SK-N-SH (cell line): ENCODE measurements at regions not wholly inside any gene's neighbourhood (a gene's known extent, or its start where the extent isn't known, plus 50 kb on each side); places are given as distances from the start of the nearest gene placed in this dataset.

Experiments
- CTCF ChIA-PET: fragments of 300-600, 350-600 bp; formaldehyde crosslinking; extraction: SDS; loops from one replicate; lab custom pipeline; 2021; lab: Yijun Ruan, JAX
- POLR2A ChIA-PET: fragments of 350-600 bp; sonication (Branson Sonifier 250); formaldehyde crosslinking; extraction: SDS; loops from one replicate; lab custom pipeline; 2020; ENCODE audit warnings: antibody characterized with exemption, inconsistent platforms; lab: Yijun Ruan, JAX
- DNase-seq: peaks from one replicate; pipeline ENCODE4 v3.0.0; 2012
- H2AFZ ChIP-seq: fragments of 200-600 bp; sonication (generic); 2 replicates; pipeline ENCODE4 v1.8.1; 2016; ENCODE audit warnings: antibody characterized with exemption, mild to moderate bottlenecking, low read depth
- H3F3A ChIP-seq: fragments of 200-600 bp; sonication (generic); replicated peaks from 2 replicates; pipeline ENCODE3; 2016; ENCODE audit warnings: antibody characterized with exemption, mild to moderate bottlenecking; ENCODE audit not compliant: insufficient read depth
- H3K27ac ChIP-seq, 2 experiments: fragments of 200-500 bp in 1 of 2; fragments of 200-600 bp in 1 of 2; sonication (Bioruptor generic) in 1 of 2; sonication (generic), shearing (Covaris generic) in 1 of 2; 2 replicates each; pipeline versions ENCODE4 v1.5.1 to v1.6.1; 2014 to 2016; ENCODE audit warnings: low read depth in 2 of 2, inconsistent platforms in 1 of 2, low read length in 1 of 2, mild to moderate bottlenecking in 1 of 2, mixed read lengths in 1 of 2
- H3K27me3 ChIP-seq: fragments of 200-600 bp; sonication (generic), shearing (Covaris generic); 2 replicates; pipeline ENCODE4 v1.6.1; 2016; ENCODE audit warnings: mixed run types; ENCODE audit not compliant: insufficient read depth
- H3K36me3 ChIP-seq, 2 experiments: fragments of 200-500 bp in 1 of 2; fragments of 200-600 bp in 1 of 2; sonication (Bioruptor generic) in 1 of 2; sonication (generic) in 1 of 2; replicated peaks in 1 of 2; 2 replicates each; pipeline versions ENCODE3 to v1.5.1; 2014 to 2016; ENCODE audit warnings: low read length in 1 of 2, mild to moderate bottlenecking in 1 of 2; ENCODE audit not compliant: insufficient read depth in 2 of 2, control insufficient read depth in 1 of 2
- H3K4me1 ChIP-seq, 2 experiments: fragments of 200-500 bp in 1 of 2; fragments of 200-600 bp in 1 of 2; sonication (Bioruptor generic) in 1 of 2; sonication (generic), shearing (Covaris generic) in 1 of 2; 2 replicates each; pipeline versions ENCODE4 v1.5.1 to v1.6.1; 2014 to 2016; ENCODE audit warnings: low read depth in 1 of 2, low read length in 1 of 2, mixed run types in 1 of 2; ENCODE audit not compliant: insufficient read depth in 2 of 2, control insufficient read depth in 1 of 2
- H3K4me2 ChIP-seq: fragments of 200-600 bp; sonication (generic), shearing (Covaris generic); 2 replicates; pipeline ENCODE4 v1.6.1; 2017; ENCODE audit warnings: mixed run types
- H3K4me3 ChIP-seq, 2 experiments: fragments of 200-500 bp in 1 of 2; fragments of 200-600 bp in 1 of 2; sonication (Bioruptor generic) in 1 of 2; sonication (generic), shearing (Covaris generic) in 1 of 2; 2 replicates each; pipeline versions ENCODE4 v1.5.1 to v1.8.1; 2014 to 2016; ENCODE audit warnings: low read depth in 2 of 2, inconsistent platforms in 1 of 2, low read length in 1 of 2, mild to moderate bottlenecking in 1 of 2, mixed read lengths in 1 of 2, moderate library complexity in 1 of 2
- H3K79me2 ChIP-seq: fragments of 200-600 bp; sonication (generic); 2 replicates; pipeline ENCODE4 v1.8.1; 2017; ENCODE audit warnings: mild to moderate bottlenecking; ENCODE audit not compliant: insufficient read depth
- H3K9ac ChIP-seq: fragments of 200-600 bp; sonication (generic); 2 replicates; pipeline ENCODE4 v1.6.1; 2017; ENCODE audit warnings: mixed run types
- H3K9me2 ChIP-seq: fragments of 200-600 bp; sonication (generic); 2 replicates; pipeline ENCODE4 v1.6.1; 2017; ENCODE audit warnings: mixed run types
- H3K9me3 ChIP-seq: fragments of 200-600 bp; sonication (generic); 2 replicates; pipeline ENCODE4 v1.6.1; 2017; ENCODE audit warnings: mixed run types, mild to moderate bottlenecking, moderate library complexity
- H4K20me1 ChIP-seq: fragments of 200-600 bp; sonication (generic); 2 replicates; pipeline ENCODE4 v1.6.1; 2017; ENCODE audit warnings: mild to moderate bottlenecking, mixed run types; ENCODE audit not compliant: insufficient read depth
- FOXM1 ChIP-seq: IDR thresholded peaks from 2 replicates; pipeline ENCODE4 v1.4.0; 2012; ENCODE audit warnings: low read depth, mild to moderate bottlenecking
- GABPA ChIP-seq: IDR thresholded peaks from 2 replicates; pipeline ENCODE4 v1.4.0; 2012; ENCODE audit warnings: low read depth, mild to moderate bottlenecking
- GATA2 ChIP-seq: sonication (generic); formaldehyde crosslinking; IDR thresholded peaks from 2 replicates; pipeline ENCODE4 v1.5.0; 2020; ENCODE audit warnings: mild to moderate bottlenecking, missing genetic modification reagents
- IRF3 ChIP-seq: fragments of 150-350 bp; IDR thresholded peaks from 2 replicates; pipeline ENCODE4 v1.6.1; 2016; ENCODE audit warnings: mild to moderate bottlenecking, low read depth, low read length
- MXI1 ChIP-seq: IDR thresholded peaks from 2 replicates; pipeline ENCODE4 v1.6.1; 2012; ENCODE audit warnings: mild to moderate bottlenecking, low read depth, low read length, improper control_type of control experiment
- PBX3 ChIP-seq: IDR thresholded peaks from 2 replicates; pipeline ENCODE4; 2012
- REST ChIP-seq: IDR thresholded peaks from 2 replicates; pipeline ENCODE4 v1.6.1; 2012; ENCODE audit warnings: mild to moderate bottlenecking, low read depth, low read length, moderate library complexity
- RFX5 ChIP-seq: IDR thresholded peaks from 2 replicates; pipeline ENCODE4 v1.6.1; 2012; ENCODE audit warnings: mild to moderate bottlenecking, improper control_type of control experiment, low read length
- SIN3A ChIP-seq: IDR thresholded peaks from 2 replicates; pipeline ENCODE4 v1.6.1; 2012; ENCODE audit warnings: low read depth, mild to moderate bottlenecking, low read length, moderate library complexity, borderline replicate concordance
- TEAD4 ChIP-seq: IDR thresholded peaks from 2 replicates; pipeline ENCODE4 v1.4.0; 2012; ENCODE audit warnings: mild to moderate bottlenecking, borderline replicate concordance; ENCODE audit not compliant: insufficient read depth
- YY1 ChIP-seq: IDR thresholded peaks from 2 replicates; pipeline ENCODE4 v1.4.0; 2012; ENCODE audit warnings: low read depth, mild to moderate bottlenecking
- whole genome bisulfite sequencing: methylation state at CpG from one replicate; pipeline ENCODE4 v1.1.6; 2017; ENCODE audit warnings: low lambda C conversion rate; 5-methylcytosine and 5-hydroxymethylcytosine counted together

- no peak for TF ChIP-seq FOXM1
- TF ChIP-seq TEAD4 = no peak
- TF ChIP-seq MXI1 = no peak
- TF ChIP-seq PBX3 = no peak
- TF ChIP-seq SIN3A = no peak
- TF ChIP-seq IRF3 = no peak
- no peak for TF ChIP-seq REST
- TF ChIP-seq YY1 = no peak
- Histone ChIP-seq H2AFZ (no peak overlapping the region), H3K79me2 (no peaks in the 10 kb centered on the region), H3K36me3 (no peaks in the 10 kb centered on the region), H3K4me2 (no peak overlapping the region), H4K20me1 (no peaks in the 10 kb centered on the region), H3K27me3 (no peaks in the 10 kb centered on the region), H3K4me1 (peaks cover 0 to 5% of the 10 kb centered on the region in 2 experiments; a peak in 1 of 4 replicates), H3K27ac (no peak overlapping the region), H3K9ac (no peak overlapping the region), H3K4me3 (no peak overlapping the region), H3K9me3 (no peaks in the 10 kb centered on the region), H3K9me2 (no peaks in the 10 kb centered on the region), H3F3A (no peaks in the 10 kb centered on the region)
- 74% methylated on average over 3 of the region's 3 CpGs for WGBS
- CTCF ChIA-PET = interaction anchor here (0.7 kb wide), 2 partner anchors 27 to 298 kb away, joined by 3 read pairs; no protein-coding TSS in a partner anchor
- POLR2A ChIA-PET = no interaction called here
- DNase-seq = no peak
These were observed 63.7 kb downstream of the ARL4C start for GRCh38 chr2:234433201-234433600.

- Histone ChIP-seq H3K9me2 (no peaks in the 10 kb centered on the region), H3K4me1 (no peaks in the 10 kb centered on the region; a peak in 1 of 4 replicates), H3K4me3 (no peak overlapping the region), H3K36me3 (no peaks in the 10 kb centered on the region), H4K20me1 (no peaks in the 10 kb centered on the region), H3K4me2 (no peak overlapping the region), H3K79me2 (no peaks in the 10 kb centered on the region), H2AFZ (no peak overlapping the region), H3K9ac (no peak overlapping the region), H3F3A (no peaks in the 10 kb centered on the region), H3K9me3 (no peaks in the 10 kb centered on the region), H3K27ac (no peak overlapping the region), H3K27me3 (no peaks in the 10 kb centered on the region)
- ChIA-PET CTCF (no interaction called here), POLR2A (no interaction called here)
- WGBS = 84% methylated on average over 2 of the region's 2 CpGs
- DNase-seq = no peak
- TF ChIP-seq RFX5 = no peak
- no peak for TF ChIP-seq SIN3A
- no peak for TF ChIP-seq GABPA
- no peak for TF ChIP-seq GATA2 (CRISPR knock-in tag)
These were observed 66.0 kb downstream of the ARL4C start for GRCh38 chr2:234430871-234431270.
